ENCODE measurements at regions not wholly inside any gene's neighbourhood (a gene's known extent, or its start where the extent isn't known, plus 50 kb on each side); places are given as distances from the start of the nearest gene placed in this dataset.

- no peaks in the 10 kb centered on the region for H3K4me1 Mint-ChIP-seq (ENCODE audit: low read depth)
- intact Hi-C loops (cut with micrococcal nuclease) = no loop called here
- H3K36me3 Mint-ChIP-seq (ENCODE audit: low read depth) = no peaks in the 10 kb centered on the region
- no peak overlapping the region for H3K4me3 Mint-ChIP-seq
- H3K27ac Mint-ChIP-seq = no peak overlapping the region
- H3K9me3 Mint-ChIP-seq = peaks cover 7% of the 10 kb centered on the region
- no peaks in the 10 kb centered on the region for H3K27me3 Mint-ChIP-seq (ENCODE audit: low read depth)
- DNase-seq = no peak
- CTCF ChIA-PET = interaction anchor here (1.1 kb wide), 1 partner anchor 90 kb away, joined by 5 read pairs; no protein-coding TSS in a partner anchor
Measured at GRCh38 chr11:109086931-109087330, 335.1 kb upstream of the C11orf87 start.

- Mint-ChIP-seq H3K4me3 (no peak overlapping the region), H3K4me1 (ENCODE audit: low read depth) (no peaks in the 10 kb centered on the region), H3K27ac (no peak overlapping the region), H3K27me3 (ENCODE audit: low read depth) (no peaks in the 10 kb centered on the region), H3K9me3 (peaks cover 7% of the 10 kb centered on the region), H3K36me3 (ENCODE audit: low read depth) (no peaks in the 10 kb centered on the region)
- intact Hi-C loops (cut with micrococcal nuclease) = no loop called here
- no peak for DNase-seq
- CTCF ChIA-PET = no interaction called here
Measured at GRCh38 chr11:109088086-109088485, 333.9 kb upstream of the C11orf87 start.

- Mint-ChIP-seq H3K4me3 (no peak overlapping the region), H3K9me3 (peaks cover 5% of the 10 kb centered on the region), H3K27me3 (ENCODE audit: low read depth) (no peaks in the 10 kb centered on the region), H3K27ac (no peak overlapping the region), H3K4me1 (ENCODE audit: low read depth) (no peaks in the 10 kb centered on the region), H3K36me3 (ENCODE audit: low read depth) (no peaks in the 10 kb centered on the region)
- intact Hi-C loops (cut with micrococcal nuclease) = no loop called here
- CTCF ChIA-PET = no interaction called here
- no peak for DNase-seq
Measured at GRCh38 chr11:109089144-109089543, 332.8 kb upstream of the C11orf87 start.

GRCh38 chr11:109093354-109093753, 328.6 kb upstream of the C11orf87 start:
- Mint-ChIP-seq H3K4me1 (ENCODE audit: low read depth) (no peaks in the 10 kb centered on the region), H3K9me3 (no peaks in the 10 kb centered on the region), H3K4me3 (no peak overlapping the region), H3K36me3 (ENCODE audit: low read depth) (no peaks in the 10 kb centered on the region), H3K27me3 (ENCODE audit: low read depth) (no peaks in the 10 kb centered on the region), H3K27ac (no peak overlapping the region)
- CTCF ChIA-PET = no interaction called here
- intact Hi-C loops (cut with micrococcal nuclease) = no loop called here
- DNase-seq = no peak

GRCh38 chr11:109096266-109096665, 325.7 kb upstream of the C11orf87 start:
- Mint-ChIP-seq H3K27me3 (ENCODE audit: low read depth) (no peaks in the 10 kb centered on the region), H3K9me3 (no peaks in the 10 kb centered on the region), H3K27ac (no peak overlapping the region), H3K4me3 (no peak overlapping the region), H3K4me1 (ENCODE audit: low read depth) (no peaks in the 10 kb centered on the region), H3K36me3 (ENCODE audit: low read depth) (no peaks in the 10 kb centered on the region)
- intact Hi-C loops (cut with micrococcal nuclease) = no loop called here
- no peak for DNase-seq
- CTCF ChIA-PET = no interaction called here

GRCh38 chr11:109106151-109106906, 315.7 kb upstream of the C11orf87 start:
- intact Hi-C loops (cut with micrococcal nuclease) = no loop called here
- Mint-ChIP-seq H3K27me3 (ENCODE audit: low read depth) (peaks cover 17% of the 10 kb centered on the region), H3K9me3 (no peaks in the 10 kb centered on the region), H3K4me1 (ENCODE audit: low read depth) (no peaks in the 10 kb centered on the region), H3K36me3 (ENCODE audit: low read depth) (no peaks in the 10 kb centered on the region), H3K27ac (no peak overlapping the region), H3K4me3 (no peak overlapping the region)
- no peak for DNase-seq
- CTCF ChIA-PET = no interaction called here

GRCh38 chr11:109109150-109109549, 312.8 kb upstream of the C11orf87 start:
- intact Hi-C loops (cut with micrococcal nuclease) = no loop called here
- H3K9me3 Mint-ChIP-seq = no peaks in the 10 kb centered on the region
- no peaks in the 10 kb centered on the region for H3K36me3 Mint-ChIP-seq (ENCODE audit: low read depth)
- no peak overlapping the region for H3K4me3 Mint-ChIP-seq
- CTCF ChIA-PET = no interaction called here
- H3K27me3 Mint-ChIP-seq (ENCODE audit: low read depth) = peaks cover 17% of the 10 kb centered on the region
- no peak overlapping the region for H3K27ac Mint-ChIP-seq
- no peak for DNase-seq
- H3K4me1 Mint-ChIP-seq (ENCODE audit: low read depth) = no peaks in the 10 kb centered on the region

GRCh38 chr11:109109571-109110315, 312.2 kb upstream of the C11orf87 start:
- Mint-ChIP-seq H3K9me3 (no peaks in the 10 kb centered on the region), H3K27ac (no peak overlapping the region), H3K27me3 (ENCODE audit: low read depth) (peaks cover 17% of the 10 kb centered on the region), H3K36me3 (ENCODE audit: low read depth) (no peaks in the 10 kb centered on the region), H3K4me3 (no peak overlapping the region), H3K4me1 (ENCODE audit: low read depth) (no peaks in the 10 kb centered on the region)
- CTCF ChIA-PET = no interaction called here
- DNase-seq = no peak
- intact Hi-C loops (cut with micrococcal nuclease) = no loop called here

- Mint-ChIP-seq H3K4me3 (no peak overlapping the region), H3K27me3 (ENCODE audit: low read depth) (peaks cover 3% of the 10 kb centered on the region), H3K36me3 (ENCODE audit: low read depth) (no peaks in the 10 kb centered on the region), H3K27ac (no peak overlapping the region), H3K9me3 (no peaks in the 10 kb centered on the region), H3K4me1 (ENCODE audit: low read depth) (no peaks in the 10 kb centered on the region)
- intact Hi-C loops (cut with micrococcal nuclease) = no loop called here
- CTCF ChIA-PET = interaction anchor here (0.5 kb wide), 1 partner anchor 739 kb away, joined by 3 read pairs; no protein-coding TSS in a partner anchor
- DNase-seq = no peak
Measured at GRCh38 chr11:109112261-109112660, 309.7 kb upstream of the C11orf87 start.

GRCh38 chr11:109112821-109113280, 309.1 kb upstream of the C11orf87 start:
- no peaks in the 10 kb centered on the region for H3K9me3 Mint-ChIP-seq
- no peak for DNase-seq
- no peaks in the 10 kb centered on the region for H3K36me3 Mint-ChIP-seq (ENCODE audit: low read depth)
- no peak overlapping the region for H3K27ac Mint-ChIP-seq
- intact Hi-C loops (cut with micrococcal nuclease) = no loop called here
- H3K27me3 Mint-ChIP-seq (ENCODE audit: low read depth) = peaks cover 3% of the 10 kb centered on the region
- H3K4me1 Mint-ChIP-seq (ENCODE audit: low read depth) = no peaks in the 10 kb centered on the region
- CTCF ChIA-PET = no interaction called here
- H3K4me3 Mint-ChIP-seq = no peak overlapping the region

- CTCF ChIA-PET = no interaction called here
- intact Hi-C loops (cut with micrococcal nuclease) = no loop called here
Measured at GRCh38 chr11:109120341-109120740, 301.6 kb upstream of the C11orf87 start.

GRCh38 chr11:109121173-109121932, 300.6 kb upstream of the C11orf87 start:
- no peaks in the 10 kb centered on the region for H3K9me3 Mint-ChIP-seq
- DNase-seq = no peak
- H3K27me3 Mint-ChIP-seq (ENCODE audit: low read depth) = no peaks in the 10 kb centered on the region
- no peaks in the 10 kb centered on the region for H3K36me3 Mint-ChIP-seq (ENCODE audit: low read depth)
- H3K4me1 Mint-ChIP-seq (ENCODE audit: low read depth) = no peaks in the 10 kb centered on the region
- intact Hi-C loops (cut with micrococcal nuclease) = no loop called here
- no peak overlapping the region for H3K4me3 Mint-ChIP-seq
- H3K27ac Mint-ChIP-seq = no peak overlapping the region
- CTCF ChIA-PET = no interaction called here

More at GRCh38 chr11:109120341-109120740, 301.6 kb upstream of the C11orf87 start:
- no peaks in the 10 kb centered on the region for H3K27me3 Mint-ChIP-seq (ENCODE audit: low read depth)
- H3K27ac Mint-ChIP-seq = no peak overlapping the region
- H3K36me3 Mint-ChIP-seq (ENCODE audit: low read depth) = no peaks in the 10 kb centered on the region
- no peak overlapping the region for H3K4me3 Mint-ChIP-seq
- no peaks in the 10 kb centered on the region for H3K4me1 Mint-ChIP-seq (ENCODE audit: low read depth)
- no peak for DNase-seq
- no peaks in the 10 kb centered on the region for H3K9me3 Mint-ChIP-seq
